Stimulated activated naive CD8-positive, alpha-beta T cell treated with anti-CD3 and anti-CD28 coated beads, Interleukin-15, Interleukin-2, amounts not matched to agents 100 U/mL and 50 U/mL, for 24 hours (primary cell): ENCODE measurements at regions not wholly inside any gene's neighbourhood (a gene's known extent, or its start where the extent isn't known, plus 50 kb on each side); places are given as distances from the start of the nearest gene placed in this dataset.
"Not testable (repeated sequence)": the region's sequence is repeated elsewhere in the genome, so short reads cannot be mapped to it uniquely, and the experiment has no call there.

Source experiments
- ATAC-seq: fragments of 150-1000 bp; cut with Tn5 transposase; one replicate; pipeline ENCODE4 v1.10.0; 2021
- DNase-seq: peaks from one replicate; pipeline ENCODE4 v3.0.0; 2021

DNA sequence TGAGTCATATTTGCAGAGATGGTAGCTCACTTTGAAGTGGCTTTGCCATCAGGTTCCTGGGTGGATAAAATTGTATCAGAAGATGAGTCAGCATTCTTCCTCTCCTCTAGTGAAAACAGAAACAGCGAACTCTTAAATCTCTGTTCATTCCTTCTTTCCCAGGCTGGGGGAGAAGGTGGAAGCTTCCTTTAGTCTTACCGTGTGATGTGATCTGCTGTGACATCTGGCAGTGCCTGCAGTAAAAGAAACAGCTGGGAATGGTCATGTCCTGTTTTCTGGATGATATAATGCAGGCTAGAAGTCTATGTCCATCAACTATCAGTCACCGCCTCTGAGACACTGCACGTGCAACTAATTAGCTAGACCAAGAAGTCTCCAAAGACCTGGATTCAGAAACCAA is 171.6 kb downstream of the VAPA start:
- DNase-seq (no peak), ATAC-seq (no peak)

DNA sequence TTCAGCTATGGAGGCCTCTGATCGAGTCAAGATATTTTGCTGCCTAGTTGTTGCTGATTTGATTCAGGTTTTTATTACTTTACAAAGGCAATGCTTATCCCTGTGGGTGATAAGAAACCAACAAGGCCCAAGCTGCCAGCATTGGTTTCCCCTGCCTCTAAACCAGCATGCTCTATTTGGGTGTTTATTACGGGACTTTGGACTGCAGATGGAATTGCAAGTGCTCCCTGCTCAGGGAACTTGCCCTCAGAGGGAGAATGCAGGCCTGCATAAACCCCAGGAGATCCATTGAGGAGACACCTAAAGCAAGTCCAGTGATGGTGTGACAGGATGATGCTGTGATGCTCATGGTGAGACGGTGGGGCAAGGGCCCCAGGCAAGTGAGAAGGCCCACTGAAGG is 172.1 kb downstream of the VAPA start:
- DNase-seq = no peak

DNA sequence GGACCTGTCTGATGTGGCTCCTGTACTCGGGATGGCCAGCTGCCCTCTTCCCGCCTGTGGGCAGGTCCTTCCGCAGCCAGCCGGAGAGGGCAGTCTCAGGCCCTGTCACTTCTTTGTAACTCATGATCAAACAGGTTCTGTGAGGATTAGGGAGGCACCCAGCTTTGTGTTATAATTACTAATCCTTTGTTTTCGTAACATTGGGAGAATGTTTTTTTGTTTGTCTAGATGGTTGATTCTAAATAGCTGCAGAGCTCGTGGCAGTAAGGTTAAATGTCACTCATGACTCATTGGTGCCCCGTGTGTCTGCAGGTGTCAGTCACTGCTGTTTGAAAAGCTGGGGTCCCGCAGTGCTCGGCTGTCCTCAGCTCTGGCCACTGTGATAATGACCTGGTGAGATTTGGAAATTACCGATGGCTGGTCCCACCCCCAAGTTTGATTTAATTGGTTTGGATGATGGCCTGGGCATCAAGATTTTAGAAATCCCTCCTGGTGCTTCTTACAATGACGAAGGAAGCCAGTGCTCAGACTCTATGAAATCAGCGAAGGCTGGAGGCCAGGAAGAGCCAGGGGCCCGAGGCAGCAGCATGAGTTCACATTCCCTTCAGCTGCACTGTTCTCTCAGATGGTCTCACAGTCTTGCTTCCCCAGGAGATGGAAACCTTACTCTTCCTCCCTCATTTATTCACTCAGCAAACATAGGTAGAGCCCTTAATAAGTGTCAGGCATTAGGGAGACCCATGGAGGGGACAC is 172.8 kb downstream of the VAPA start:
- no peak for ATAC-seq
- no peak for DNase-seq

More for the DNA sequence above, 172.1 kb downstream of the VAPA start:
- ATAC-seq = no peak

GRCh38 chr18:10088734-10089133 is 174.9 kb downstream of the VAPA start:
- ATAC-seq = no peak
- no peak for DNase-seq

- no peak for ATAC-seq
- no peak for DNase-seq
Observed at GRCh38 chr18:10089881-10090280, 176.1 kb downstream of the VAPA start.

DNA sequence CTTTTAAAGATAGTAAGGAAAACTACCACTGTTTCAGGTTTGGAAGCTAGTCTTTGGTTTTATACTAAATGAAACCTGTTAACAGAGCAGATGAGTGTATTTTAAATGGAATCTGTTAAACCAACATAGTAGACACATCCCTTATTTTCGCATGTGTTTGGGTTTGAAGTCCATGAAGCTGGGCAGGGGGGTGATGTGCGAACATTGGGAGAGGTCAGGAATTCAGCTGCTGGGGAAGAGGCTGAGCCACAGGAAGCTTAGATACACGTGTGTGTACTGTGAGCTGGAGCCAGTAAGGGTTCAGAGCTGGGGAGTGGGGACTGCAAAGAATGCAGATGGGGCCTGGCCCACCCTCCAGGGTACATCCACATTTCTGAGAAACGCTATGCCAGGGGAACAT is 176.9 kb downstream of the VAPA start:
- ATAC-seq (no peak), DNase-seq (no peak)

- DNase-seq (no peak), ATAC-seq (no peak)
Observed at GRCh38 chr18:10093445-10093844, 179.6 kb downstream of the VAPA start.

GRCh38 chr18:10094154-10094553 is 180.3 kb downstream of the VAPA start:
- ATAC-seq = no peak
- no peak for DNase-seq

DNA sequence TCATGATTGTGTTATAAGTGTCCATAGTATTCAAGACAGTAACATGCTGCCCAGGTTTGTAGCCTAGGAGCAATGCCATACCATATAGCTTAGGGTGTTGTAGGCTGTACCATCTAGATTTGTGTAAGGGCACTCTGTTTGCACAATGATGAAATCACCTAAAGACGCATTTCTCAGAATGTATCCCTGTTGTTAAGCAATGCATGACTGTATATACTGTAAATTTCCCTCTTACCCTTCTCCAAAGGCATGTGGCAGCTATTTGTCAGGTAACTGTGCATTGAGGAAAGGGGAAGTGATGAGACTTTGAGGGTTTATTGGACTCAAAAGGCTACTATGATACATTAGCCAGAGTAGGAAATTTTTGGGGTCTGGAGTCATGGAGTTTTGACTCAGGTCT is 180.8 kb downstream of the VAPA start:
- ATAC-seq = no peak

GRCh38 chr18:10095356-10095755 is 181.5 kb downstream of the VAPA start:
- no peak for DNase-seq
- ATAC-seq = no peak

More for the DNA sequence above, 180.8 kb downstream of the VAPA start:
- DNase-seq = no peak

GRCh38 chr18:10099539-10100140 is 185.8 kb downstream of the VAPA start:
- ATAC-seq (no peak), DNase-seq (no peak)

DNA sequence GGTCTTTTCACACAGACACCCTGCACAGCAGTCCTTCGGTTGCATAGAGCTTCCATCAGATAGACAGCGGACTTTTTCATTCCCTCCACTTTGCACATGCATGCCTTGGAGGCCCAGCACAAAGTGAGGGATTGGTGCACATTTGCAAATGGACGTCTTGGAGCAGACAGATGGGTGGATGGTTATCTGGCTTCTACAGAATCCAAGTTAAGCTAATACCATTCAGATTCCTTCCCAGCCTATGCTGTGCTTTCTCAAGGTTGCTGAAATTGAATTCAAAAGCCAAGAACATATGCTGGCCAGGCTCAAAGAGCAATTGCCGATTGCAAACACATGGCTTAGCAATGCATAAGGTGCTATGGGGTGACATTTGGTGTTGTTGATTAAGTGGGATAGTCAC is 186.4 kb downstream of the VAPA start:
- no peak for DNase-seq
- no peak for ATAC-seq

- no peak for ATAC-seq
Observed at GRCh38 chr18:10100941-10101701, 187.3 kb downstream of the VAPA start.

DNA sequence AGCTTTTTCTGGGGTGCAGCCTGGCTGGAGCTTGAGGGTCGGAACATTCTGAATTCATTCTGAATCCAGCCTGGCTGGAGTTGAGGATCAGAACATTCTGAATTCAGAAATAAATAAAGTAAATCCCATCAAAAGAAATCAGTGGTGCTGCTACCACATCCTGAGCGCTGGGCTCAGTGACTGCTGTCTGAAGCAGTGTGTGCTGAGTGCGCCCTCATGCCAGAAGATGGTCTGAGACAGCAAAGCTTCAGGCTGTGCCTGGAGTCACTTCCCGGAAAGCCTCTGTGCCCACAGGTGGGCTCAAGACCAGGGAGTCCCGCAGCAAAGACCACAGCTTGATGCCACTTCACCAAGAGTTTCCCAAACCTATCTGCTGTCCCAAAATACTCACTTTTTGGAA is 187.9 kb downstream of the VAPA start:
- DNase-seq (no peak), ATAC-seq (no peak)

More at GRCh38 chr18:10100941-10101701, 187.3 kb downstream of the VAPA start:
- no peak for DNase-seq

DNA sequence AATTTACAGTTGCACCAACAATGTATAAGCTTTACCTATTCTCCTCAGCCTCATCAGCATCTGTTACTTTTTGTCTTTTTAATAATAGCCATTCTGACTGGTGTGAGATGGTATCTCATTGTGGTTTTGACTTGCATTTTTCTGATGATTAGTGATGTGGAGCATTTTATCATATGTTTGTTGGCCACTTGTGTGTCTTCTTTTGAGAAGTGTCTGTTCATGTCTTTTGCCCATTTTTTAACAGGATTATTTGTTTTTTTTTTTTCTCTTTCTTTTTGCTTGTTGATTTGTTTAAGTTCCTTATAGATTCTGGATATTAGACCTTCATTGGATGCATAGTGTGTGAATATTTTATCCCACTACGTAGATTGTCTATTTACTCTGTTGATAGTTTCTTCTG is 191.3 kb downstream of the VAPA start:
- not testable (repeated sequence) for DNase-seq, ATAC-seq

DNA sequence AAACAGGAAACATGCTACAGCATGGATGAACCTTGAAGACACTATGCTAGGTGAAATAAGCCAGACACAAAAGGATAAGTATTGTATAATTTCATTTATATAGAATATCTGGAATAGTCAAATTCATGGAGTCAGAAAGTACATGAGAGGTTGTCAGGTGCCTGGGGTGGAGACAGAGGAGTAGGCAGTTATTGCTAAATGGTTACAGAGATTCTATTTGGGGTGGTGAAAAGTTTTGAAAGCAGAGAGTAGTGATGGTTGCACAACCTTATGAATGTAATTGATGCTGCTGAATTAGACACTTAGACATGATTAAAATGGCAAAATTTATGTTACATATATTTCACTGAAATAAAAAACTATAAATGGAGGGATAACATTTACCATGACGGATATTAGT is 197.4 kb downstream of the VAPA start:
- DNase-seq (no peak), ATAC-seq (no peak)

GRCh38 chr18:10111944-10112343 is 198.1 kb downstream of the VAPA start:
- DNase-seq (no peak), ATAC-seq (no peak)

GRCh38 chr18:10113121-10114022 is 199.6 kb downstream of the VAPA start:
- no peak for DNase-seq
- ATAC-seq = no peak

GRCh38 chr18:10114717-10115463 is 201.1 kb downstream of the VAPA start:
- DNase-seq = no peak
- ATAC-seq = no peak

DNA sequence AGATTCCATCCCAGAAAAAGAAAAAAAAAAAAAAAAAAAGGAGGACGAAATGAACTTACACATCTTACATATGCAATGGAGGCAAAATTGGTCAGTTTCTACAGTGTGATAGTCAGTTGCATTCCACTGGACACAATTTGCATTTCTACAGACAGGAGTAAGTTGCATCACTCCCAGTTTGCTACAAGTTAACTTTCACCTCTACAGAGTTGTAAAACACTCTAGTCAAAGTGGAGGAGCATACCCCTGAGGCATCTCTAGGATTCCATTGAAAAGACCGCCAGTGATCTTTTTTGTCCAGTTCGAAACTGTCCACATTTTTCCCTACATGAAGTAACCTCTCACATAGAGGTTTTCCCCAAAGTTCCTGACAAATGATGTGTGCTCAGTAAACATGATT is 202.8 kb downstream of the VAPA start:
- DNase-seq (no peak), ATAC-seq (no peak)

DNA sequence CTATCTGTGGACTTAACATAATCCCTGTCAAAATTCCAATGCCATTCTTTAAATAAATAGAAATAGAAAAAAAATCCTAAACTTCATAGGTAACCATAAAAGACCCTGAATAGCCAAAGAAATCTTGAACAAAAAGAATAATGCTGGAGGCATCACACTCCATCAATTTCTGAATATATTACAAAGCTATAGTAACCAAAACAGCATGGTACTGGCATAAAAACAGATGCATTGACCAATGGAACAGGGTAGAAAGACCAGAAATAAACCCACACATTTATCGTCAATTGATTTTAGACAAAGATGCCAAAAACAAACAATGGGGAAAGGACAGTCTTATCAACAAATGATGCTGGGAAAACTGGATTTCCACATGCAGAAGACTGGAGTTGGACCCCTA is 205.7 kb downstream of the VAPA start:
- DNase-seq = no peak
- no peak for ATAC-seq
